ENCODE measurements at regions not wholly inside any gene's neighbourhood (a gene's known extent, or its start where the extent isn't known, plus 50 kb on each side); places are given as distances from the start of the nearest gene placed in this dataset.
"Not testable (repeated sequence)": the region's sequence is repeated elsewhere in the genome, so short reads cannot be mapped to it uniquely, and the experiment has no call there.

DNA sequence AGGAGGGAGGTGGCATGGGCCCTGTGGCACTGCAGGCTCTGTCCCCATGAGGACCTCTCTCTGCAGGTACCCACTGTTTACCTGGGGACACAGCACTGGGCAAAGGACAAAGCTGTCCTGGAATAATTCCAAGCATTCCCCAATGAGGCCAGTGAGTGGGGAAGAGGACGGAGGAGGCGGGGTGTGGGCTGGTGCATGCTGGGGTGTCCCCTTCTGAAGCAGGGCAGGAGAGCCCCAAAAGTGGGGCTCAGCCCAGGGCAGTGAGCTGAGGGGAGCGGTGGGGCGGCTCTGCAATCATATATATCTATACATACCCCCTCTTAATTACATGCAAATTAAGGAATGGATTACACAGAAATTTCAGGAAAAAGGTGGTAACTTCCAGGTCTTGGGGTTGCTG lies 315.8 kb downstream of the ADGRD1 start:
- DNase-seq (ENCODE audit: insufficient read length) (no peak), FAIRE-seq (no peak)
- TF ChIP-seq POLR2A (IDR thresholded peaks at IDR 0.05; ENCODE audit: low read depth, low read length) (no peak), POLR2AphosphoS5 (IDR thresholded peaks at IDR 0.05; ENCODE audit: low read depth, low read length) (no peak), TAF1 (IDR thresholded peaks at IDR 0.05; ENCODE audit: borderline replicate concordance, low read depth, low read length) (no peak)

DNA sequence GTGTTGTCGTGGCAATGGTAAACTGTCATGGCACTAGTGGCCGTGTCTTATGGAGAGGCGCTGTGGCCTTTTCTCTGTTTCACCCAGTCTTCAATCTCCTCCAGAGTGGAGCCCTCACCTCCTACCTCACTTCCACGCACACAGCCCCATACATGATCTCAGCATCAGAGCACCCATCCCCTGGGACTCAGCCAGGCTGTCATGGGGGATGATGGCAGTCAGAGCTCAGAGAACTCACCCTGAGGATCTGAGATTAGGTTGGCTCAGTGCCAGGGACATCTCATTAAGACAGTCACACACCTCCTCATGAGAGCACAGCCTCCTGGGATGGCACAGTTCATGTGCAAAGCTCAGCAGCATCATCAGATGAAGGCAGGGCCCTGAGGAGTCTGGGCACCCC lies 316.3 kb downstream of the ADGRD1 start:
- not testable (repeated sequence) for DNase-seq (ENCODE audit: insufficient read length); FAIRE-seq

DNA sequence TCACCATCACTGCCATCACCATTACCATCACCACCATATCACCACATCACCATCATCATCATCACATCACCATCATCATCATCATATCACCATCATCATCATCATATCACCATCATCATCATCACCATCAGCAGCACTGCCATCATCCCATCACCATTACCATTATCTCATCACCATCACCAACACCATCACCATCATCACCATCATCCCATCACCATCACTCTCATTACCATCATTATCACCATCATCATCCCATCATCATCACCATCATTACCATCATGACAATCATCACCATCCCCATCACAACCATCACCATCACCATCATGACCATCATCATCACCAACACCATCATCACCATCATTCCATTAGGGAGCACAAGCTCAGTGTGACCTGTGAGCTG lies 318.0 kb downstream of the ADGRD1 start:
- no peak for TF ChIP-seq TAF1 (IDR thresholded peaks at IDR 0.05; ENCODE audit: borderline replicate concordance, low read depth, low read length)
- no peak for TF ChIP-seq POLR2AphosphoS5 (IDR thresholded peaks at IDR 0.05; ENCODE audit: low read depth, low read length)
- no peak for TF ChIP-seq POLR2A (IDR thresholded peaks at IDR 0.05; ENCODE audit: low read depth, low read length)
- DNase-seq (ENCODE audit: insufficient read length) (no peak), FAIRE-seq (no peak)

DNA sequence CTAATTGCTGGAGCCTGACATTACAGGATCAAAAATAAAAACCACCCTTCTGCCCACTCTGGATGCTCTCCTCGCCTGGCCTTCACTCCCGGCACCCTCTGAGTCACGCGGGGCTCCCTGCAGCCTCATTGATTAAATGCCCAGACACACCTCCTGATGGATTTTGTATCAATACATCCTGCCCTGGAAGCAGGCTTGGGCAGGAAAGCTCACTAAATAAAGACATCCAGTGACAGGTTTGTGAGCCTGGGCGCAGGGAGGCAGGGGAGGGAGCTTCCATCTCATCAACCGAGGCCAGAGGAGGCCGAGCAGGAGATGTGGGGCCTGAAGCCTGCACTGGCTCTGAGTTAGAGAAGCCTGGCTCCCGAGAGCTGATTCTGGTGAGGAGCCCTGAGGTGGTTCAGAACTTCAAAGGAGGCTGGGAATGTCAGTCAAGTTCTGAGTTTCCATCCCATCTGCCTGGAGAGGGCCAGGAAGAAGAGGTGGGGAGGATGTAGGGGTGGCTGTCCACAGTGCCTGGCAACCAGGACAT lies 318.6 kb downstream of the ADGRD1 start:
- not testable (repeated sequence) for FAIRE-seq; DNase-seq (ENCODE audit: insufficient read length)

DNA sequence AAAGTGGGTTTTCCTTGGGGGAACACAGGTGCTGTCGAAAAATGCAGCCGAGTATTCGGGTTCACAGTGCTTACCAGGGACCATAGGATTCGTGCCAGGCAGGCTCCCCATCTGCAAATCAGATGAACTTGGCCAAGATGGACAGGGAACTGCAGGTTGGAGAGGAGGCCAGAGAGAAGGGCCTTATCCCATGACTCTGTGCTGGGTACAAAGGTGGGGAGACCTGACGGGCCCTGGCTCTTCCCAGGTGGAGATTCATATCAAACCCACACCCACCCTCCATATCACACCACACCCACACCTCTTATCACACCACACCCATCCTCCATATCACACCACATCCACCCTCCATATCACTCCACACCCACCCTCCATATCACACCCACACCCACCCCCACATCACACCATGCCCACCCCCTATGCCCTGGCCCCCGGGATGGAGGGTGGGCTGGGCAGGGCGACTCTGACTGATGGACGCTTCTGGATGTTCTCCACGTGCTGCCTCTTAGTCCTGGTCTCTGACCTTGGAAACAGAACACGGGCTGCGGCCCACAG lies 319.7 kb downstream of the ADGRD1 start:
- FAIRE-seq, result no peak
- DNase-seq (ENCODE audit: insufficient read length), result no peak
- TF ChIP-seq POLR2AphosphoS5 (IDR thresholded peaks at IDR 0.05; ENCODE audit: low read depth, low read length) (no peak), TAF1 (IDR thresholded peaks at IDR 0.05; ENCODE audit: borderline replicate concordance, low read depth, low read length) (no peak), POLR2A (IDR thresholded peaks at IDR 0.05; ENCODE audit: low read depth, low read length) (no peak)

DNA sequence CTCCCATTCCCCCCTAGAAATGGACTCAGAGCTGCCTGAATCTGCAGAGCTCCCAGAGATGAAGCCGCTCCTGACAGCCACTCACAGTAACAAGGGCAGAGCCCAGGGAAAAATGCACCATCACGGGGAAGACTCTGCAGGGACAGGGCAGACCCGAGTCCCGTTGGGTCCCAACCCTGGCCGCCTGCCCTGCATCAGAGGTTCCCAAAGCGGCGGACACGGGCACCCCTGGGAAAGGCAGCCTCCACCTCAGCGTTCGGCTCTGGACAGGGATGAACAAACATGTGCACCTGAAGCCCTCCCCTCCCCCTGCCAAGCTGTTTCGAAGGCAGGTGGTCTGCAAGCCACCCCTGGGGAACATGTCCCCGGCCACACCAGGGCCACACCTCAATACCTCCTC lies 320.4 kb downstream of the ADGRD1 start:
- FAIRE-seq (no peak), DNase-seq (ENCODE audit: insufficient read length) (no peak)
- TF ChIP-seq POLR2A (IDR thresholded peaks at IDR 0.05; ENCODE audit: low read depth, low read length), result no peak
- TF ChIP-seq POLR2AphosphoS5 (IDR thresholded peaks at IDR 0.05; ENCODE audit: low read depth, low read length), result no peak
- no peak for TF ChIP-seq TAF1 (IDR thresholded peaks at IDR 0.05; ENCODE audit: borderline replicate concordance, low read depth, low read length)

DNA sequence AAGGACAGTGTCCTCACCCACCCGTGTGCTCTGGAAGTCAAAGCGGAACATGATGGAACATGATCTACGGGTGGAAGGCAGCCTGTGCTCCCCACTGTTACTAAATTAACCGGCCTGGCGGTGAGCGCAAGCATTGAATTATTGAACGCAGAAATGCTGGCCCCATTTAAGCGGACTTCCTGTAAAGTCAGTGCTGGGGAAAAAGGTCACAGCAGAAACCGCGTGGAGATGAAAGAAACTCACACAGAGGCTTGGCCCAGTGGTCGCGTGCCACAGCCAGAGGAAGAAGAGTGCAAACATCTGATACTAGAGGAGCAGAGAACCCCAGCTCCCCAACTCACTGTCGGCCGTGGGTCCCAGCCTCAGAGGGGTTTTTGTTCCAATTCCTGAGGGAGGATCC lies 321.2 kb downstream of the ADGRD1 start:
- TF ChIP-seq TAF1 (IDR thresholded peaks at IDR 0.05; ENCODE audit: borderline replicate concordance, low read depth, low read length) (no peak), POLR2A (IDR thresholded peaks at IDR 0.05; ENCODE audit: low read depth, low read length) (no peak), POLR2AphosphoS5 (IDR thresholded peaks at IDR 0.05; ENCODE audit: low read depth, low read length) (no peak)
- FAIRE-seq (no peak), DNase-seq (ENCODE audit: insufficient read length) (no peak)

DNA sequence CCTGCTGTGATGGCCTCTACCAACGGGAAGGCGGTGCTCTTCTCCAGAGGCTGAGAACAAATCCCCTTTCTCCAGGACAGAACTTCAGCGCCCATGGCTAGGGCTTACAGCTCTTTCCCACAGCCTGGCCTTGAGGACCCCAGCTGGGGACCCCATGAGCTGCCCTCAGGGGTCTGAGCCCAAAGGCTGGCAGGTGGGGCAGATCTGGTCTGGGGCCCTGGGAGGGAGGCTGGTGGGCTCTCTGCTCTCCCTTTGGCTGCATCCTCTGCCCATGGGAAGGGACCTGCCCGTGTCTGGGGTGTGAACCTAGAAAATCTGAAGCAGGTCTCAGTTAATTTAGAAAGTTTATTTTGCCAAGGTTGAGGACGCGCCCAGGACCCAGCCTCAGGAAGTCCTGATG lies 322.1 kb downstream of the ADGRD1 start:
- TF ChIP-seq TAF1 (IDR thresholded peaks at IDR 0.05; ENCODE audit: borderline replicate concordance, low read depth, low read length), result no peak
- no peak for TF ChIP-seq POLR2A (IDR thresholded peaks at IDR 0.05; ENCODE audit: low read depth, low read length)
- TF ChIP-seq POLR2AphosphoS5 (IDR thresholded peaks at IDR 0.05; ENCODE audit: low read depth, low read length), result no peak
- FAIRE-seq, result no peak
- DNase-seq (ENCODE audit: insufficient read length), result no peak

DNA sequence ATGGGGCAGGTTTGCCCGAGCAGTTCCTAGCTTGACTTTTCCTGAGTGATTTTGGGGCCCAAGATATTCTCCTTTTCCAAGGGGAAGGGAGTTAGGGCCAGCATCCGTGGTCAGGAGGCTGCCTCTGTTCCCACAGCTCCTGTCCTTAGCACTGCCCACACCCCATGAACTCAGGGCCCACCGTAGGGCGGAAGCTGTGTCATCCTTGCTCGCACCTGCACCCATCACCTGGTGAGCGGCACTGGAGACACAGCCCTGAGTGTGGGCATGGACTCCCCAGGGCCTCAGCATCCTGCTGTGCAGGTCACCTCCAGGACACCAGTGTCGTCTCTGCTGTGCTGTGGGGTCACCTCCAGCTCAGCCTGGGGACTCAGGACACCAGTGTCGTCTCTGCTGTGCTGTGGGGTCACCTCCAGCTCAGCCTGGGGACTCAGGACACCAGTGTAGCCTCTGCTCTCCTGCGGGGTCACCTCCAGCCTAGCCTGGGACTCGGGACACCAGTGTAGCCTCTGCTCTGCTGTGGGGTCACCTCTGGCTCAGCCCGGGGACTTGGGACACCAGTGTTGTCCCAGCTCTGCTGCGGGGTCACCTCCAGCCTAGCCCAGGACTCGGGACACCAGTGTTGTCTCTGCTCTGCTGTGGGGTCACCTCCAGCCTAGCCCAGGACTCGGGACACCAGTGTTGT lies 322.9 kb downstream of the ADGRD1 start:
- FAIRE-seq (no peak), DNase-seq (ENCODE audit: insufficient read length) (no peak)
- TF ChIP-seq POLR2A (IDR thresholded peaks at IDR 0.05; ENCODE audit: low read depth, low read length) (no peak), POLR2AphosphoS5 (IDR thresholded peaks at IDR 0.05; ENCODE audit: low read depth, low read length) (no peak), TAF1 (IDR thresholded peaks at IDR 0.05; ENCODE audit: borderline replicate concordance, low read depth, low read length) (no peak)

DNA sequence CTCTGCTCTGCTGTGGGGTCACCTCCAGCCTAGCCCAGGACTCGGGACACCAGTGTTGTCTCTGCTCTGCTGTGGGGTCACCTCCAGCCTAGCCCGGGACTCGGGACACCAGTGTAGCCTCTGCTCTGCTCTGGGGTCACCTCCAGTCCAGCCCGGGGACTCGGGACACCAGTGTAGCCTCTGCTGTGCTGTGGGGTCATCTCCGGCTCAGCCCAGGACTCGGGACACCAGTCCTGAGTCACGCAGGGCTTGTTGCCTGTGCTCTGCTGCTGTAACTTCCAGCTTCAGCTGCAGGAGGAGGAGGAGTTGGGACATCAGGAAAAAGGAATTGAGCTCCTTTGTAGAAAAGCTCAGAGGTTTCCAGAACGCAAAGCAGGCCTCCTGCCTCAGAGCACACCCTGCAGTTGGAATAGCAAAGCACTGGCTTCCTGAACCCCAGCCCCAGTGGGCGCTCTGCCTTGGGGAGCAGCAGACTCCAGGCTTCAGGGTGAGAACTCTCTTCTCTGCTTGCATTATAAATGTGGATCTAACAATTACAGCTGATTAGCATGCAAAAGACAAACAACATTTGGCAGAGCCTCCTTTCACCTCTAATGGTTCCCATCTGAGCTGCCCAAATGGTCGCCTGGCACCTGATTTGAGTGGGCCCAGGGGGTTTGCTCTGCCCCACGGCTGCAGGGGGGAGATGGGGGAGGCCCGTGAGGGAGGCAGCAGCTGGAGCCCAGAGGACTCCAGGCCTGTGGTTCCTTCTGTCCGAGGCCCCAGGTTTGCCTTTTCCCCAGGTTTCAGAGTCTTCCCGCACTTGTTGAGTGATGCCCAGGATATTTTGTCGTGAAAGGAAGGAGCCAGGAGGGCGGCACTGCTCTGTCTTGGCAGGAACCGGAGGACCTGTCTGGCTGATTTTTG lies 323.7 kb downstream of the ADGRD1 start:
- not testable (repeated sequence) for FAIRE-seq; DNase-seq (ENCODE audit: insufficient read length)

DNA sequence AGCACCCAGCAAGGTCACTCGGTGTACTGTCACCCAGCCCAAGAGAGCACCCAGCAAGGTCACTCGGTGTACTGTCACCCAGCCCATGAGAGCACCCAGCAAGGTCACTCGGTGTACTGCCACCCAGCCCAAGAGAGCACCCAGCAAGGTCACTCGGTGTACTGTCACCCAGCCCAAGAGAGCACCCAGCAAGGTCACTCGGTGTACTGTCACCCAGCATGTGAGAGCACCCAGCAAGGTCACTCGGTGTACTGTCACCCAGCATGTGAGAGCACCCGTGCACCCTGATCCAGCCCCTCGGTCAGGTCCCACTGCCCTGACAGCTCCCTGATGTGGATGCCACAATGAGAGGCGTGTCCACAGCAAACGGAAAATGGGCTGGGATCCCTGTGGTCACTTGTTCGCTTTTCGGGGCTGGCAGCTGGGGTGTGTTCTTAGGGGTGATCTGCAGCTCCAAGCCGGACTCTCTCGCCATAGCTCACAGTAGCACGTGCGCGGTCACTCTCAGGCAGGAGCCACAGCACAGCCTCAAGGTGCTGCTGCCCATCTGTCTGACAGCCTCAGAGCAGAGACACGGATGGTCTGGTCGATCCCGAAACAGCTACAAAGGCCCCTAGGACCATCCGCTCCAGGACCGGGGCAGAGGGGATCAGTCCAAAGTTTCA lies 324.9 kb downstream of the ADGRD1 start:
- FAIRE-seq; DNase-seq (ENCODE audit: insufficient read length): not testable (repeated sequence)

Measured in GM12892 (cell line).